ENCODE measurements at regions not wholly inside any gene's neighbourhood (a gene's known extent, or its start where the extent isn't known, plus 50 kb on each side); places are given as distances from the start of the nearest gene placed in this dataset.
"Not testable (repeated sequence)": the region's sequence is repeated elsewhere in the genome, so short reads cannot be mapped to it uniquely, and the experiment has no call there.

- Histone ChIP-seq H3K9me3 (ENCODE audit: control insufficient read depth, insufficient read depth, low read length) (no peaks in the 10 kb centered on the region), H3K4me2 (ENCODE audit: low read length) (no peak overlapping the region), H3K27me3 (ENCODE audit: control insufficient read depth, low read length) (no peaks in the 10 kb centered on the region), H3K27ac (ENCODE audit: low read depth, low read length) (no peak overlapping the region), H3K79me2 (ENCODE audit: control insufficient read depth, low read length) (no peaks in the 10 kb centered on the region), H3K36me3 (ENCODE audit: control insufficient read depth, low read length) (no peaks in the 10 kb centered on the region), H3K9me2 (replicated peaks; ENCODE audit: control insufficient read depth, low read length) (no peaks in the 10 kb centered on the region), H3K4me3 (ENCODE audit: low read length) (no peak overlapping the region), H3F3A (ENCODE audit: control insufficient read depth, insufficient read depth) (no peaks in the 10 kb centered on the region), H4K20me1 (ENCODE audit: control insufficient read depth, insufficient read depth, low read depth, low read length) (no peaks in the 10 kb centered on the region), H3K4me1 (ENCODE audit: control insufficient read depth, low read length) (no peaks in the 10 kb centered on the region)
- TF ChIP-seq CTCF (IDR thresholded peaks at IDR 0.05; ENCODE audit: low read depth, low read length, poor library complexity, severe bottlenecking), result no peak
- TF ChIP-seq EZH2phosphoT487 (IDR thresholded peaks at IDR 0.05; ENCODE audit: borderline replicate concordance, low read length), result no peak
Observed at GRCh38 chr2:234388591-234388990, 108.3 kb downstream of the ARL4C start.

GRCh38 chr2:234386971-234387370, 109.9 kb downstream of the ARL4C start:
- H3K36me3 ChIP-seq (ENCODE audit: control insufficient read depth, low read length), result no peaks in the 10 kb centered on the region
- no peak for TF ChIP-seq CTCF (IDR thresholded peaks at IDR 0.05; ENCODE audit: low read depth, low read length, poor library complexity, severe bottlenecking)
- TF ChIP-seq EZH2phosphoT487 (IDR thresholded peaks at IDR 0.05; ENCODE audit: borderline replicate concordance, low read length), result no peak
- H3K79me2 ChIP-seq (ENCODE audit: control insufficient read depth, low read length), result no peaks in the 10 kb centered on the region
- no peaks in the 10 kb centered on the region for H3K9me2 ChIP-seq (replicated peaks; ENCODE audit: control insufficient read depth, low read length)
- no peaks in the 10 kb centered on the region for H3F3A ChIP-seq (ENCODE audit: control insufficient read depth, insufficient read depth)
- no peaks in the 10 kb centered on the region for H3K9me3 ChIP-seq (ENCODE audit: control insufficient read depth, insufficient read depth, low read length)
- H3K4me1 ChIP-seq (ENCODE audit: control insufficient read depth, low read length), result no peaks in the 10 kb centered on the region
- H3K27ac ChIP-seq (ENCODE audit: low read depth, low read length), result no peak overlapping the region
- H3K27me3 ChIP-seq (ENCODE audit: control insufficient read depth, low read length), result no peaks in the 10 kb centered on the region
- no peaks in the 10 kb centered on the region for H4K20me1 ChIP-seq (ENCODE audit: control insufficient read depth, insufficient read depth, low read depth, low read length)
- H3K4me3 ChIP-seq (ENCODE audit: low read length), result no peak overlapping the region
- H3K4me2 ChIP-seq (ENCODE audit: low read length), result no peak overlapping the region

GRCh38 chr2:234382131-234382530, 114.8 kb downstream of the ARL4C start:
- H3K4me3 ChIP-seq (ENCODE audit: low read length), result no peak overlapping the region
- no peaks in the 10 kb centered on the region for H3K79me2 ChIP-seq (ENCODE audit: control insufficient read depth, low read length)
- H4K20me1 ChIP-seq (ENCODE audit: control insufficient read depth, insufficient read depth, low read depth, low read length), result no peaks in the 10 kb centered on the region
- no peaks in the 10 kb centered on the region for H3K4me1 ChIP-seq (ENCODE audit: control insufficient read depth, low read length)
- TF ChIP-seq CTCF (IDR thresholded peaks at IDR 0.05; ENCODE audit: low read depth, low read length, poor library complexity, severe bottlenecking) (no peak), EZH2phosphoT487 (IDR thresholded peaks at IDR 0.05; ENCODE audit: borderline replicate concordance, low read length) (no peak)
- H3K9me2 ChIP-seq (replicated peaks; ENCODE audit: control insufficient read depth, low read length), result no peaks in the 10 kb centered on the region
- H3K27me3 ChIP-seq (ENCODE audit: control insufficient read depth, low read length), result no peaks in the 10 kb centered on the region
- no peak overlapping the region for H3K27ac ChIP-seq (ENCODE audit: low read depth, low read length)
- no peak overlapping the region for H3K4me2 ChIP-seq (ENCODE audit: low read length)
- no peaks in the 10 kb centered on the region for H3K9me3 ChIP-seq (ENCODE audit: control insufficient read depth, insufficient read depth, low read length)
- no peaks in the 10 kb centered on the region for H3F3A ChIP-seq (ENCODE audit: control insufficient read depth, insufficient read depth)
- no peaks in the 10 kb centered on the region for H3K36me3 ChIP-seq (ENCODE audit: control insufficient read depth, low read length)

GRCh38 chr2:234378958-234379357, 117.9 kb downstream of the ARL4C start:
- not testable (repeated sequence) for H3K4me1 ChIP-seq (ENCODE audit: control insufficient read depth, low read length); H3K36me3 ChIP-seq (ENCODE audit: control insufficient read depth, low read length); H3K4me2 ChIP-seq (ENCODE audit: low read length); H3K27ac ChIP-seq (ENCODE audit: low read depth, low read length); H3F3A ChIP-seq (ENCODE audit: control insufficient read depth, insufficient read depth); H3K4me3 ChIP-seq (ENCODE audit: low read length); H3K9me2 ChIP-seq (replicated peaks; ENCODE audit: control insufficient read depth, low read length); H4K20me1 ChIP-seq (ENCODE audit: control insufficient read depth, insufficient read depth, low read depth, low read length); H3K79me2 ChIP-seq (ENCODE audit: control insufficient read depth, low read length); H3K27me3 ChIP-seq (ENCODE audit: control insufficient read depth, low read length); H3K9me3 ChIP-seq (ENCODE audit: control insufficient read depth, insufficient read depth, low read length)
